ENCODE measurements at regions not wholly inside any gene's neighbourhood (a gene's known extent, or its start where the extent isn't known, plus 50 kb on each side); places are given as distances from the start of the nearest gene placed in this dataset.

- no peak overlapping the region for H3K4me3 Mint-ChIP-seq
- intact Hi-C loops (cut with micrococcal nuclease), result no loop called here
- no peaks in the 10 kb centered on the region for H3K4me1 Mint-ChIP-seq (ENCODE audit: low read depth)
- H3K9me3 Mint-ChIP-seq, result no peaks in the 10 kb centered on the region
- H3K36me3 Mint-ChIP-seq (ENCODE audit: low read depth), result no peaks in the 10 kb centered on the region
- no peaks in the 10 kb centered on the region for H3K27me3 Mint-ChIP-seq
- H3K27ac Mint-ChIP-seq, result no peak overlapping the region
Measured at GRCh38 chr18:22541232-22541631, 123.5 kb upstream of the CTAGE1 start.

GRCh38 chr18:22542406-22542835 lies 124.7 kb upstream of the CTAGE1 start:
- H3K27me3 Mint-ChIP-seq, result no peaks in the 10 kb centered on the region
- intact Hi-C loops (cut with micrococcal nuclease), result no loop called here

GRCh38 chr18:22543769-22544168 lies 126.1 kb upstream of the CTAGE1 start:
- no peak overlapping the region for H3K27ac Mint-ChIP-seq
- no peaks in the 10 kb centered on the region for H3K27me3 Mint-ChIP-seq
- no peak overlapping the region for H3K4me3 Mint-ChIP-seq
- no peaks in the 10 kb centered on the region for H3K9me3 Mint-ChIP-seq
- intact Hi-C loops (cut with micrococcal nuclease), result no loop called here
- no peaks in the 10 kb centered on the region for H3K4me1 Mint-ChIP-seq (ENCODE audit: low read depth)
- H3K36me3 Mint-ChIP-seq (ENCODE audit: low read depth), result no peaks in the 10 kb centered on the region

More at GRCh38 chr18:22542406-22542835, 124.7 kb upstream of the CTAGE1 start:
- H3K36me3 Mint-ChIP-seq (ENCODE audit: low read depth), result no peaks in the 10 kb centered on the region
- no peaks in the 10 kb centered on the region for H3K9me3 Mint-ChIP-seq
- H3K4me1 Mint-ChIP-seq (ENCODE audit: low read depth), result no peaks in the 10 kb centered on the region
- no peak overlapping the region for H3K4me3 Mint-ChIP-seq
- no peak overlapping the region for H3K27ac Mint-ChIP-seq

DNA sequence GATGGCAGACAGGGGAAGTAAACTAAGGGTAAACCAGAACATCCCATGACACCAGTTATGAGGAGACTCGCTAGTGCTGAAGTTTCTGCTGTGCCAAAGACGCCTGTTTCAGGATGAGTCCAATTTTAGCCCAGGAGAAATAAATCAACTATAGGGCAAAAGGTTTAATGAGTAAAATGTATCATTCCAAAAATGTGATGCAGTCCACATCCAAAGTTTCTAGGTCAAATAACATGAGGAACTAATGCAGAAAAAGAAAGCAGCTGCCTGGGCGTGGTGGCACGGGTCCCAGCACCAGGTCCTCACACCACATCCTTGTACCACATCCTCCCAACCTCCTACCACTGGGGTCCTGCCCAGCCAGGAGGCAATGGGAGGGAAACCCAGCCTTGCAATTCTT lies 126.9 kb upstream of the CTAGE1 start:
- H3K36me3 Mint-ChIP-seq (ENCODE audit: low read depth), result no peaks in the 10 kb centered on the region
- no peaks in the 10 kb centered on the region for H3K9me3 Mint-ChIP-seq
- intact Hi-C loops (cut with micrococcal nuclease), result no loop called here
- no peaks in the 10 kb centered on the region for H3K4me1 Mint-ChIP-seq (ENCODE audit: low read depth)
- H3K27me3 Mint-ChIP-seq, result no peaks in the 10 kb centered on the region
- H3K27ac Mint-ChIP-seq, result no peak overlapping the region
- H3K4me3 Mint-ChIP-seq, result no peak overlapping the region

- no peak overlapping the region for H3K4me3 Mint-ChIP-seq
Measured at GRCh38 chr18:22545066-22545760, 127.5 kb upstream of the CTAGE1 start.

DNA sequence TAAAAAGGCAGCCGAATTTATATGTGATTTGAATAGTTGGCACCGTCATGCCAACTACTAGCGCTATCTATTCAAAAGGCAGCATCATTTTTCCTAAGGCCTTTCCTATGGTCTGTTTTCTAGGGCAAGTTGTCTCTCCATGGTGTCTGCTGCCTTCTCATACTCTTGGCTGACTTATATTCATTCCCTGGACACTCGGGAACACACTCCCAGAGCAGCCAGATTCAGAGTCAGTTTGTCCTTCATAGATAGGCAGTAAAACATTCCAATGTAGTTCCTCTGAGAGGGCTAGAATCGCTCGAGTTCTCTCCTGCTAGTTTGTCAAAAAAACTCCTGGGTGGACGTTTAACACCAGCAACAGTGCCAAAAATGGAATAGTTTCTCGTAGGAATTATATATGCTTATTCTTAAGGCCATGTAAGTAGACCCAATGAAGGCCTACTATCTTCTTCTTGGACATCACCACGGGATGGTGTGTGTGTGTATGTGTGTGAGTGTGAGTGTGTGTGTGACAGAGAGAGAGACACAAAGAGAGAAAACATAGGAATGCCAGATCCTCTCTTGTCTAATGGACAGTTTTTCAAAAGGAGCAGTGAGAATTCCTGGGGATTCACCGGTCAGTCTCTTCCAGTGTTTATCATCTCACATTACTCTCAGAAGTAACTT lies 129.3 kb upstream of the CTAGE1 start:
- no peak overlapping the region for H3K27ac Mint-ChIP-seq
- intact Hi-C loops (cut with micrococcal nuclease), result no loop called here
- no peaks in the 10 kb centered on the region for H3K36me3 Mint-ChIP-seq (ENCODE audit: low read depth)
- no peak overlapping the region for H3K4me3 Mint-ChIP-seq
- no peaks in the 10 kb centered on the region for H3K4me1 Mint-ChIP-seq (ENCODE audit: low read depth)
- no peaks in the 10 kb centered on the region for H3K9me3 Mint-ChIP-seq
- no peaks in the 10 kb centered on the region for H3K27me3 Mint-ChIP-seq

More at GRCh38 chr18:22545066-22545760, 127.5 kb upstream of the CTAGE1 start:
- intact Hi-C loops (cut with micrococcal nuclease), result no loop called here
- Mint-ChIP-seq H3K27me3 (no peaks in the 10 kb centered on the region), H3K27ac (no peak overlapping the region), H3K4me1 (ENCODE audit: low read depth) (no peaks in the 10 kb centered on the region), H3K36me3 (ENCODE audit: low read depth) (no peaks in the 10 kb centered on the region), H3K9me3 (no peaks in the 10 kb centered on the region)

GRCh38 chr18:22547807-22548561 lies 130.3 kb upstream of the CTAGE1 start:
- H3K27ac Mint-ChIP-seq, result no peak overlapping the region
- intact Hi-C loops (cut with micrococcal nuclease), result no loop called here
- H3K4me3 Mint-ChIP-seq, result no peak overlapping the region
- H3K36me3 Mint-ChIP-seq (ENCODE audit: low read depth), result no peaks in the 10 kb centered on the region
- H3K9me3 Mint-ChIP-seq, result no peaks in the 10 kb centered on the region
- H3K27me3 Mint-ChIP-seq, result no peaks in the 10 kb centered on the region
- no peaks in the 10 kb centered on the region for H3K4me1 Mint-ChIP-seq (ENCODE audit: low read depth)

DNA sequence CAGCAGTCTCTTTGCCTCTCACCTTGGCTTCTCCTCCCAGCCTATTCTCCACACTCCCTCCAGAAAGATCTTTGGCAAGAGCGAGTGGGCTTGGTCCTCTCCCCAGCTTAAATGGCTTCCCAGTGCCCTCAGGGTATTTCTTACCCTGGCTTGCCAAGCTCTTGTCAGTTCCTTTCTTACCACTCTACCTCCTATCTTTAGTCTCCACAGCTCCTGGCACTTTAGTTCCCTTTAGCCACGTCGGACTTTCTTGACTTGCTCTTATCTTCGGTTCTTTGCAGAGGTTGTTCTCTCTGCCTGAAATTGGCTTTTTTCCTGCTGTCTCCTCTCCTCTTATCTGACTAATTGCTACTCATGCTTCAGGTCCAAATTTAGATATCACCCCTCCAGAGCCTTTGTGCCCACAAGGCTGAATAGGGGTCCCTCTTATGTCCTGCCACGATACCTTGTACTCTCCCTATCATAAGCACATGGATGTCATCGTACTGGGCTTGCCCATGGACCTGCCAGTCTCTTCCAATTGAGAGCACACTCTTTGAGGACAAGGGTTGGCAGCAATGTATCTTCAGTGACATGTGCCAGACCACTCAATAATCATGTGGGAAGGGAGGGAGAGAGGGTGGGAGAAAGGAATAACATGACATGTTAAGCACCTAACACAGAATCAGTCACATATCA lies 131.7 kb upstream of the CTAGE1 start:
- Mint-ChIP-seq H3K27me3 (no peaks in the 10 kb centered on the region), H3K4me1 (ENCODE audit: low read depth) (no peaks in the 10 kb centered on the region)
- intact Hi-C loops (cut with micrococcal nuclease), result no loop called here

DNA sequence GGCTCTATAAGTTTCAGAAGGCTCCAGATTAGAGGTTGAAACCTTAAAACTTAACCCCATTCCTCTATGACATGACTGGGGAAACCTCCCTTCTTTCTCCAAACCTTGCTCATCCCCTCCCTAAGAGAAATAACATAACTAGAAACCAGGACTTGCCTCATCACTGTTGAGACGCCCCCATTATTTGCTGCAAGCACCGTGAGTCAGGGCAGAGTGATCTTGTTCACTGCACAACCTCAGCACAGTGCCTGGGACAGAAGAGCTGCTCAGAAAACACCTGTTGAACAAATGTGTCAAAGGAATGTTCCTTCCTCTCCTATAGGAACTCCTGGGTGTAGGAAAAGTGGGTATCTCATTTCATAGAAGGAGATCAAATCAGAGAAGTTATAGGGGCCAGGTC lies 132.7 kb upstream of the CTAGE1 start:
- intact Hi-C loops (cut with micrococcal nuclease), result no loop called here
- H3K36me3 Mint-ChIP-seq (ENCODE audit: low read depth), result no peaks in the 10 kb centered on the region
- no peaks in the 10 kb centered on the region for H3K27me3 Mint-ChIP-seq
- H3K9me3 Mint-ChIP-seq, result no peaks in the 10 kb centered on the region
- H3K4me3 Mint-ChIP-seq, result no peak overlapping the region
- no peak overlapping the region for H3K27ac Mint-ChIP-seq
- no peaks in the 10 kb centered on the region for H3K4me1 Mint-ChIP-seq (ENCODE audit: low read depth)

More for the DNA sequence above, 131.7 kb upstream of the CTAGE1 start:
- Mint-ChIP-seq H3K4me3 (no peak overlapping the region), H3K27ac (no peak overlapping the region), H3K9me3 (no peaks in the 10 kb centered on the region), H3K36me3 (ENCODE audit: low read depth) (no peaks in the 10 kb centered on the region)

DNA sequence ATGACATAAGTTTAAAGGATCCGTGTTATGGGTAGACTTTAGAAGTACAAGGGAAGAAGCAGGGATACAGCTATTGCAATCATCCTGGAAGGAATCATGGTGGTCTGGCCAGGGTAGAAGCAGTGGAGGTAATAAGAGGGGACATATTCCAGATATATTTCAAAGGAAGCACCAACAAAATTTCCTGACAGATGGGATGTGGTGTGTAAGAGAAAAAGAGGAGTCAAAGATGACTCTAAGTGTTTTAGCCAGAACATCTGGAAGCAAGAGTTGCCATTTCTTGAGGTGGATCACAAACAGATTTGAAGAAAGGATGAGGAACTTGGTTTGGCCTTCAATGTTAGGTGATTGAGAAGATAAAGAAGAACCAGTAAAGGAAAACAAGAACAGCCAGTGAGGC lies 133.1 kb upstream of the CTAGE1 start:
- H3K9me3 Mint-ChIP-seq, result no peaks in the 10 kb centered on the region
- intact Hi-C loops (cut with micrococcal nuclease), result no loop called here
- no peak overlapping the region for H3K27ac Mint-ChIP-seq
- no peaks in the 10 kb centered on the region for H3K36me3 Mint-ChIP-seq (ENCODE audit: low read depth)
- no peaks in the 10 kb centered on the region for H3K27me3 Mint-ChIP-seq
- no peaks in the 10 kb centered on the region for H3K4me1 Mint-ChIP-seq (ENCODE audit: low read depth)
- H3K4me3 Mint-ChIP-seq, result no peak overlapping the region

GRCh38 chr18:22551536-22552151 lies 133.9 kb upstream of the CTAGE1 start:
- H3K27ac Mint-ChIP-seq, result no peak overlapping the region
- H3K27me3 Mint-ChIP-seq, result peaks cover 4% of the 10 kb centered on the region
- H3K36me3 Mint-ChIP-seq (ENCODE audit: low read depth), result no peaks in the 10 kb centered on the region
- intact Hi-C loops (cut with micrococcal nuclease), result no loop called here
- no peak overlapping the region for H3K4me3 Mint-ChIP-seq
- H3K9me3 Mint-ChIP-seq, result no peaks in the 10 kb centered on the region
- H3K4me1 Mint-ChIP-seq (ENCODE audit: low read depth), result no peaks in the 10 kb centered on the region

GRCh38 chr18:22552254-22552653 lies 134.5 kb upstream of the CTAGE1 start:
- H3K4me3 Mint-ChIP-seq, result no peak overlapping the region
- intact Hi-C loops (cut with micrococcal nuclease), result no loop called here
- peaks cover 9% of the 10 kb centered on the region for H3K27me3 Mint-ChIP-seq
- H3K36me3 Mint-ChIP-seq (ENCODE audit: low read depth), result no peaks in the 10 kb centered on the region
- no peaks in the 10 kb centered on the region for H3K9me3 Mint-ChIP-seq
- no peaks in the 10 kb centered on the region for H3K4me1 Mint-ChIP-seq (ENCODE audit: low read depth)
- no peak overlapping the region for H3K27ac Mint-ChIP-seq

GRCh38 chr18:22552899-22553460 lies 135.3 kb upstream of the CTAGE1 start:
- H3K36me3 Mint-ChIP-seq (ENCODE audit: low read depth), result no peaks in the 10 kb centered on the region
- intact Hi-C loops (cut with micrococcal nuclease), result no loop called here
- H3K4me1 Mint-ChIP-seq (ENCODE audit: low read depth), result no peaks in the 10 kb centered on the region
- no peaks in the 10 kb centered on the region for H3K9me3 Mint-ChIP-seq
- peaks cover 16% of the 10 kb centered on the region for H3K27me3 Mint-ChIP-seq
- H3K4me3 Mint-ChIP-seq, result no peak overlapping the region
- no peak overlapping the region for H3K27ac Mint-ChIP-seq
